H1 (cell line): ENCODE measurements at regions not wholly inside any gene's neighbourhood (a gene's known extent, or its start where the extent isn't known, plus 50 kb on each side); places are given as distances from the start of the nearest gene placed in this dataset.

Experiments
- CTCF ChIA-PET: fragments of 300-600 bp; sonication (Branson Sonifier 250); formaldehyde crosslinking; loops from one replicate; lab custom pipeline; 2021; ENCODE audit not compliant: partially characterized antibody; lab: Charles Lee
- POLR2A ChIA-PET: fragments of 300-600 bp; sonication (Branson Sonifier 250); formaldehyde crosslinking; loops from one replicate; lab custom pipeline; 2021; ENCODE audit warnings: inconsistent platforms; ENCODE audit not compliant: partially characterized antibody; lab: Charles Lee
- DNase-seq, 2 experiments: peaks; one replicate each; pipeline versions ENCODE4 v3.0.0 to v3.0.0-alpha.2; 2010 to 2022; ENCODE audit warnings: low spot score in 2 of 2, low read depth in 1 of 2, mixed read lengths in 1 of 2
- FAIRE-seq: peaks from 2 replicates; lab custom pipeline; 2011; peaks lifted over from hg19 to GRCh38; lab: Jason Lieb, UNC
- H2AFZ ChIP-seq: 2 replicates; pipeline ENCODE4 v1.8.1; 2012; ENCODE audit warnings: low read length, inconsistent platforms
- H2AK5ac ChIP-seq: 2 replicates; pipeline ENCODE4 v1.6.1; 2013; ENCODE audit warnings: low read depth, low read length
- H2BK120ac ChIP-seq: replicated peaks from 2 replicates; pipeline ENCODE3; 2013; ENCODE audit warnings: low read depth, low read length, inconsistent platforms
- H2BK12ac ChIP-seq: 2 replicates; pipeline ENCODE4 v1.6.1; 2013; ENCODE audit warnings: low read depth, low read length
- H2BK15ac ChIP-seq: 2 replicates; pipeline ENCODE4 v1.6.1; 2013; ENCODE audit warnings: low read length
- H2BK20ac ChIP-seq: 2 replicates; pipeline ENCODE4 v1.6.1; 2013; ENCODE audit warnings: low read length
- H2BK5ac ChIP-seq: 2 replicates; pipeline ENCODE4 v1.6.1; 2013; ENCODE audit warnings: low read depth, low read length
- H3K14ac ChIP-seq: 2 replicates; pipeline ENCODE4 v1.6.1; 2013; ENCODE audit warnings: inconsistent platforms; ENCODE audit not compliant: insufficient read length
- H3K18ac ChIP-seq: 2 replicates; pipeline ENCODE4 v1.6.1; 2013; ENCODE audit warnings: low read length; ENCODE audit errors: extremely low read depth
- H3K23ac ChIP-seq: 2 replicates; pipeline ENCODE4 v1.6.1; 2013; ENCODE audit warnings: inconsistent platforms; ENCODE audit not compliant: insufficient read length
- H3K23me2 ChIP-seq: 2 replicates; pipeline ENCODE4 v1.6.1; 2013; ENCODE audit warnings: low read depth, low read length
- H3K27ac ChIP-seq: 2 replicates; pipeline ENCODE4 v1.6.1; 2011; ENCODE audit warnings: low read depth, low read length, inconsistent platforms
- H3K27me3 ChIP-seq, 4 experiments: replicated peaks in 1 of 4; 1 replicate in 1 of 4; 2 replicates in 3 of 4; pipeline versions ENCODE4 v1.6.1 to v1.8.1; 2011 to 2013; ENCODE audit warnings: low read length in 3 of 4, mild to moderate bottlenecking in 3 of 4, inconsistent platforms in 2 of 4, mixed read lengths in 2 of 4, moderate library complexity in 1 of 4; ENCODE audit not compliant: control insufficient read depth in 3 of 4, insufficient read depth in 3 of 4; ENCODE audit errors: extremely low read depth in 1 of 4
- H3K36me3 ChIP-seq, 4 experiments: 2 replicates each; pipeline versions ENCODE4 v1.6.1 to v1.8.1; 2011 to 2013; ENCODE audit warnings: mild to moderate bottlenecking in 4 of 4, low read length in 3 of 4, moderate library complexity in 2 of 4, control low read depth in 1 of 4, inconsistent platforms in 1 of 4; ENCODE audit not compliant: insufficient read depth in 4 of 4, control insufficient read depth in 2 of 4
- H3K4ac ChIP-seq: replicated peaks from 2 replicates; pipeline ENCODE3; 2013; ENCODE audit warnings: low read length, low read depth, mixed read lengths, inconsistent platforms; ENCODE audit not compliant: insufficient read length
- H3K4me1 ChIP-seq, 4 experiments: replicated peaks in 1 of 4; 1 replicate in 1 of 4; 2 replicates in 3 of 4; pipeline versions ENCODE4 v1.6.1 to v1.8.1; 2011 to 2013; ENCODE audit warnings: low read length in 3 of 4, inconsistent platforms in 2 of 4, mixed read lengths in 1 of 4; ENCODE audit not compliant: insufficient read depth in 4 of 4, control insufficient read depth in 3 of 4
- H3K4me2 ChIP-seq, 2 experiments: 2 replicates each; pipeline versions ENCODE4 v1.6.1 to v1.8.1; 2011 to 2013; ENCODE audit warnings: low read depth in 2 of 2, low read length in 2 of 2, control low read depth in 1 of 2, inconsistent platforms in 1 of 2, mild to moderate bottlenecking in 1 of 2; ENCODE audit not compliant: insufficient read depth in 1 of 2
- H3K4me3 ChIP-seq, 4 experiments: fragments of 200-600, 300-600 bp in 1 of 4; sonication (generic), shearing (Covaris generic), sonication (Bioruptor Twin) in 1 of 4; 2 replicates each; pipeline versions ENCODE4 v1.5.1 to v1.8.1; 2011 to 2016; ENCODE audit warnings: low read length in 4 of 4, low read depth in 3 of 4, control low read depth in 2 of 4, inconsistent platforms in 2 of 4, mild to moderate bottlenecking in 2 of 4, mixed read lengths in 1 of 4, moderate library complexity in 1 of 4; ENCODE audit not compliant: insufficient read depth in 2 of 4; ENCODE audit errors: extremely low read depth in 1 of 4
- H3K56ac ChIP-seq: replicated peaks from 2 replicates; pipeline ENCODE3; 2013; ENCODE audit warnings: low read depth, mild to moderate bottlenecking, mixed read lengths, low read length, inconsistent platforms; ENCODE audit not compliant: insufficient read length
- H3K79me1 ChIP-seq: 2 replicates; pipeline ENCODE4 v1.6.1; 2013; ENCODE audit warnings: low read depth, low read length, control low read depth
- H3K79me2 ChIP-seq, 2 experiments: 2 replicates each; pipeline versions ENCODE4 v1.6.1 to v1.8.1; 2012 to 2013; ENCODE audit warnings: low read length in 2 of 2, mild to moderate bottlenecking in 2 of 2, inconsistent platforms in 1 of 2; ENCODE audit not compliant: insufficient read depth in 2 of 2, control insufficient read depth in 1 of 2
- H3K9ac ChIP-seq, 4 experiments: replicated peaks in 1 of 4; 1 replicate in 1 of 4; 2 replicates in 3 of 4; pipeline versions ENCODE4 v1.6.1 to v1.8.1; 2011 to 2013; ENCODE audit warnings: low read depth in 3 of 4, low read length in 3 of 4, control low read depth in 2 of 4, mild to moderate bottlenecking in 2 of 4, moderate library complexity in 2 of 4, inconsistent platforms in 1 of 4; ENCODE audit errors: extremely low read depth in 1 of 4
- H3K9me3 ChIP-seq, 2 experiments: 2 replicates each; pipeline versions ENCODE4 v1.6.1 to v1.8.1; 2012 to 2013; ENCODE audit warnings: mild to moderate bottlenecking in 2 of 2, moderate library complexity in 2 of 2, control low read depth in 1 of 2, inconsistent platforms in 1 of 2, low read depth in 1 of 2, low read length in 1 of 2, mixed read lengths in 1 of 2; ENCODE audit not compliant: insufficient read depth in 2 of 2
- H4K20me1 ChIP-seq, 2 experiments: replicated peaks in 1 of 2; 2 replicates each; pipeline versions ENCODE3 to v1.8.1; 2011 to 2013; ENCODE audit warnings: inconsistent platforms in 2 of 2, low read length in 2 of 2, mild to moderate bottlenecking in 1 of 2; ENCODE audit not compliant: insufficient read depth in 2 of 2, control insufficient read depth in 1 of 2
- H4K5ac ChIP-seq: 2 replicates; pipeline ENCODE4 v1.6.1; 2013; ENCODE audit warnings: low read length, low read depth, mixed read lengths, inconsistent platforms; ENCODE audit not compliant: insufficient read length
- H4K8ac ChIP-seq: 2 replicates; pipeline ENCODE4 v1.8.0; 2013; ENCODE audit warnings: mild to moderate bottlenecking, moderate library complexity, low read length, inconsistent platforms; ENCODE audit not compliant: insufficient read depth; ENCODE audit errors: extremely low read depth
- H4K91ac ChIP-seq: replicated peaks from 2 replicates; pipeline ENCODE3; 2013; ENCODE audit warnings: low read length, mixed read lengths, inconsistent platforms; ENCODE audit not compliant: insufficient read length
- POLR2A ChIP-seq, 2 experiments: IDR thresholded peaks; 1 replicate in 1 of 2; 2 replicates in 1 of 2; pipeline ENCODE4 v1.6.1; 2011; ENCODE audit warnings: low read depth in 2 of 2, low read length in 2 of 2, mild to moderate bottlenecking in 2 of 2; ENCODE audit errors: control extremely low read depth in 1 of 2
- SUZ12 ChIP-seq: fragments of 200-600 bp; sonication (generic); IDR thresholded peaks from 2 replicates; pipeline ENCODE4 v1.6.1; 2012; ENCODE audit warnings: mild to moderate bottlenecking, inconsistent platforms, low read length, moderate library complexity, mixed read lengths
- WGBS, 2 experiments: shearing (Covaris generic) in 1 of 2; methylation state at CpG; one replicate each; pipeline versions ENCODE4 v1.1.6 to v1.1.7; 2013 to 2015; ENCODE audit warnings: low lambda C conversion rate in 2 of 2, mixed read lengths in 2 of 2, inconsistent platforms in 1 of 2, low coverage in 1 of 2, missing lambda C conversion rate in 1 of 2; ENCODE audit not compliant: insufficient replicate concordance in 2 of 2, insufficient coverage in 1 of 2, insufficient read length in 1 of 2; ENCODE audit errors: extremely low coverage in 1 of 2, missing lambda C conversion rate in 1 of 2; 5-methylcytosine and 5-hydroxymethylcytosine counted together

DNA sequence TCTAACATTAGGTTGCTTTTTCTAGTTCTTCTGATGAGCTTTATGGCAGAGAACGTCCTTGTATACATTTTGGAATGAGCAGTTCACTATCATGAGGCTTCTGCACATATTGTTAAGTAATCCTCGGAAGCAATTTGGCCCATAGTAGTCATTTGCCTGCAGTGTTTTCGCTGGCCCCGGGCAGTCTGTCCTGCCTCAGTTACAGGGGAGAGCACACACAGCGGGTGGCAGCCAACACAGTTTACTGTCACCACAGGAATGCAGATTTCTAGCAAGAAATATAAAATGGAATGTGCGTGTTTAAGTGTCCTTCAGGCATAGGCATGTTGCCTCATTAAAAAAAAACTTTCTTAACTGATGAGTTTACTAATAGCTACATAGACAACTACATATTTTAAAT lies 71.5 kb upstream of the GJB6 start:
- WGBS, 2 experiments, result 87% methylated on average over 6 of the region's 6 CpGs; no CpG with 5 or more reads in 1 of the 2 experiments
- DNase-seq, result no peak
- Histone ChIP-seq H4K5ac (no peak overlapping the region), H3K18ac (no peak overlapping the region), H3K9me3 (0 out of 4 replicates have a peak, but pooled peaks cover 0 to 3% of the 10 kb centered on the region in 2 experiments), H2BK12ac (no peak overlapping the region), H3K27me3 (peaks cover 3 to 33% (median 14%) of the 10 kb centered on the region in 4 experiments; a peak in 6 of 7 replicates), H3K23me2 (peaks cover 2% of the 10 kb centered on the region; the same call in 1 of the 2 replicates), H4K91ac (no peak overlapping the region), H2BK120ac (no peak overlapping the region), H3K23ac (no peak overlapping the region), H2BK5ac (no peak overlapping the region), H2AK5ac (no peak overlapping the region), H2BK15ac (no peak overlapping the region), H3K27ac (no peak overlapping the region), H3K36me3 (no peaks in the 10 kb centered on the region), H3K4ac (no peak overlapping the region), H3K14ac (no peak overlapping the region), H3K4me2 (no peak overlapping the region), H2AFZ (no peak overlapping the region), H3K4me1 (peaks cover 0 to 3% (median 3%) of the 10 kb centered on the region in 4 experiments; a peak in 2 of 7 replicates), H3K79me2 (no peaks in the 10 kb centered on the region), H3K4me3 (no peak overlapping the region), H3K9ac (no peak overlapping the region), H3K56ac (no peak overlapping the region), H4K20me1 (no peaks in the 10 kb centered on the region), H4K8ac (no peak overlapping the region), H3K79me1 (no peaks in the 10 kb centered on the region), H2BK20ac (no peak overlapping the region)
- ChIA-PET CTCF (interaction anchor here (0.6 to 1.4 kb wide), 3 partner anchors 10 to 107 kb away, joined by 3 read pairs; no protein-coding TSS in a partner anchor), POLR2A (no interaction called here)
- FAIRE-seq, result no peak
- TF ChIP-seq SUZ12, result no peak
- no peak for TF ChIP-seq POLR2A (IDR thresholded peaks at IDR 0.05; ENCODE audit: control extremely low read depth in 1 of 2, low read depth in 2 of 2, low read length in 2 of 2)
